Dermis microvascular lymphatic vessel endothelial cell (primary cell): ENCODE measurements at regions not wholly inside any gene's neighbourhood (a gene's known extent, or its start where the extent isn't known, plus 50 kb on each side); places are given as distances from the start of the nearest gene placed in this dataset.
"Not testable (repeated sequence)": the region's sequence is repeated elsewhere in the genome, so short reads cannot be mapped to it uniquely, and the experiment has no call there.

ENCODE experiments used
- DNase-seq, 2 donors: peaks; one replicate each; pipeline versions ENCODE4 v3.0.0 to v3.0.0-alpha.2; 2010; ENCODE audit warnings: low read depth in 2 of 2

DNA sequence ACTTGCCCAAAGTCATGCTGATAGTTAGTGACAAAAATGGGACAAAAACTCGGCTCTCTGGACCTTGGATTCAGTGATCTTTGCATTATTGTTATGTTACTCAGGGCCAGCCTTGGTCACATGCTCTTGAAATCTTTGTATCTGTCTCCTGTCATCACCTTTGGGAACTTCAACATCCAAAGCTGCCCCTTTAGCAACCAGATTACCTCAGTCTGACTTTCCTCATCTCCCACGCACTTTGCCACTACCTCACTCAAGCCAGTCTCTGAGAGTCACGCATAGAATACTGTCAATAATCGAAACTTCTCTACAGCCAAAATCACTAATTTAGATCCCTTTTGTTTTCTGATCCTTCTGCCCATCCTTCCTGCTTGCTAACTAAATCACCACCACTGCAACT lies 90.8 kb upstream of the DAAM1 start:
- no peak for DNase-seq

DNA sequence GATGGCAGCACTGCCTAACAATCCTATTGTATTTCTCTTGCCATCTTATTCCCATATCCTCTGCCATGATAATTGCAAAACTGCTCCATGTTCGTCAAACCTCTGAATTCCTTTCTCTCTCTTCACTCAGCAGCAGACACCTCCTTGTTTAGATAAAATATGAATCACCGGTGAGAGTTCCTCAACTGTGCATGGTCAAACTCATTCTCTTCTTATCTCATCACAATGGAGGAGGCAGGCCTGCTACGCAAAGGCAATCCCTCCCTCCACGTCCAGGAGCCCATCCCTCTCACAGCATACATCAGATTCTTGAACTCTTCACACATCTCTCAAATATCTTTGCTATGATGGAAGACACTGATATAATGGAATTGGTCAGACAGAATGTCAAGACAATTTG lies 90.1 kb upstream of the DAAM1 start:
- no peak for DNase-seq

DNA sequence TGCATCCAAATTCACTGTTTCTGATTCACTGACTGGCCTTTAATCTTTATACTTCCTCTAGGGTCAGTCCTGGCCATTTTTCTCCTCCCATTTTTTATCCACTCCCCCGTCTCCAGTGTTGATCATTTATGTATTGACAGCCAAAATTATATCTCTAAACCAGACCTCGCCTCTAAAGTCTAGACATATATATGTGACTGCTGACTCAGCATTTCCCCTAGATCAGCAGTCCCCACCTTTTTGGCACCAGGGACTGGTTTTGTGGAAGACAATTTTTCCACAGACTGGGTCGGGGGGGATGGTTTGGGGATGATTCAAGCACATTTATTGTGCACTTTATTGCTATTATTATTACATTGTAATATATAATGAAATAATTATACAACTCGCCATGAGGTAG lies 88.3 kb upstream of the DAAM1 start:
- no peak for DNase-seq

DNA sequence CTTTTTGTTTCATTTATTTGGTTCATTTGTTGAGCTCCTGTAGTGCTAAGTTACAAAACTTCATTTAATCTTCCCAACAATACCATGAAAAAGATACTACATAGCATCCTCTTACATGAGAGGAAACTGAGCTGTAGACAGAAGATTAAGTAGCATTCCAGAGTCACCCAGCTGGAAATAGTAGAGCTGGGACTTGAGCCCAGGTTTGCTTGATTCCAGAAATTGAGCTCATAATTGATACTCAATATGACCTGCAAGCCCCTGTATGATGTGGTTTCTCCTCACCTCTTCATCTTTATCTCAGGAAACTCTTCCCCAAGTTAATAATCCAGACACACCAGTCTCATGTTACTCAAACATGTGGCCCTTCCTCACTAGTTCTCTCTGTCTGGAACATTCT lies 87.0 kb upstream of the DAAM1 start:
- DNase-seq: no peak

DNA sequence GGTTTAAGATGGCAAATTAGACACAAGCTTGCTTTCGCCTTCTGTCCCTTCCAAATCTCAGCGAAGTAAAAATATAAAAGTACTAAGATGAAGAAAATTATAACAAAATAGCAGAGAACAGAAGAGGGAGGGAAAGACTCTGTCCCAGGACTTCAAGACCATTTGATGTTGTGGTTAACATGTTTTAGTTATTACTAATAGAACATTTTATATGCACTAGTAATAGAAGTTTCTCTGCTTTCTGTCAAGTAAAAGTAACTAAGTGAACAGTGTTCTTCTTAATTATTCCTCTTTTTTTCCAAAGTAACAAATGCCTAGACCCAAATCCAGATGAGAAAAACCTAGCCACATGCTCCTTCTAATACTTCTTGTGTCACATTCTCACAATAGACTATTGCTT lies 85.1 kb upstream of the DAAM1 start:
- DNase-seq: no peak

DNA sequence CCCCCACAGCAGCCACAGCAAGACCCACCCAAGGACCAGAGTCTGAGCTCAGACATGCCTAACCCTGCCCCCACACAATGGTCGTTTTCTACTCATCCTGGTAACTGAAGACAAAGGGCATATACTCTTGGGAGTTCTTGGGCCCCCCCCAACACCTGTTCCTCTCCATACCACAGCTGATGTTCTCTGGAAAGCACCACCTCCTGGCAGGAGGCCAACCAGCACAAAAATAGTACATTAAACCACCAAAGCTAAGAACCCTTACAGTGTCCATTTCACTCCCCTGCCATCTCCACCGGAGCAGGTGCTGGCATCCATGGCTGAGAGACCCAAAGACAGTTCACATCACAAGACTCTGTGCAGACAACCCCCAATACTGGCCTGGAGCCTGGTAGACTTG lies 80.6 kb upstream of the DAAM1 start:
- no peak for DNase-seq

DNA sequence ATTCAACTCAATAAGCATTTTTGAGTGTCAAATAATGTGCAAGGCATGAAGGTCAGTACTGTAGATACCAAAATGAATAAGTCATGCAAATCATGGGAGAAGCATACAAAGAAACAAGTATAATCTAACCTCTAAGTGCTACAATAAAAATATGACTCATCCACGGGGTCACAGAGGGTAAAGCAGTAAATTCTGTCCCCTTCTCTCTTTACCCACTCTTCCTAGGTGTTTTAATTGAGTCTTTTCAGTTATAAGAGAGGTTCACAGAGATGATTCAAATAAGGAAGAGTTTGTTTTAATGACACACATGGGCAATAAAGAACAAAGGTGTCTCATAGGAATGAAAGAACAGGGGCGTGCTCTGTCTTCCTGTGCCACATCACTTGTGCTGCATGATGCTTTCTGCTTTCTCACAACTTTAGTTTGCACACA lies 71.5 kb upstream of the DAAM1 start:
- DNase-seq: no peak

DNA sequence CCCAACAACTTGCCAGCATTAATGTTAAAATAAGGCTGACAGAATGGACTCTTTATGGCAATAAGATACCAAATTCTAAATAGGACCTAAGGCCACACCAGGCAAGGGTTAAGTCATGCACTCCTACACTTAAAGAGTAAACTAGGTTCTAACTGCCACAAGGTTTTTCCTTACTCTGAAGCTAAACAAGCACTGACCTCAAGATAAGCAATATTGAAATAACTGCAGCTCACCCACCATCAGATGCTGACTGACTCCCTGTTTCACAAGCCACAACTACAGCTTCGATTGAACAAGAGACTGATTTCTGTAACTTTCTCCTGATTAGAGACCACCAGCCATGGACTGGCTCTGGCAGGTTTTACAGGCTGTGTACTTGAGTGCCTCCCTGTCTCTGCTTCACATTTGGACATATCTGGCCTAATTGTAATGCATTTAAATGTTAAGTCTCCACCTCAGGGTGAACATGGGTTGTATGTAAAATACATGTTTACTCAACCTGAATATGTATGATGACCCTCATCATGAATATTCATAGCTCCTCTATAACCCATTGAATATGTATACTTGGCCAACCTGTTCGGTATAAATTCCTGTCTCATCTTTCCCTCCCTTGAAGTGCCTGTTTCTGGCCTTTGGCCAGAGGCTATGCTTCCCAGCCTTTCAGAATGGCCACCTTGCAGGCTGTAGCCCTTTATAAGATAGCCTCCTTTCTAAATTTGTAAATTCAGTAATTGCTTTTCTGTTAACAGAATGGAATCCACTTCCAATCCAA lies 70.5 kb upstream of the DAAM1 start:
- DNase-seq: no peak

DNA sequence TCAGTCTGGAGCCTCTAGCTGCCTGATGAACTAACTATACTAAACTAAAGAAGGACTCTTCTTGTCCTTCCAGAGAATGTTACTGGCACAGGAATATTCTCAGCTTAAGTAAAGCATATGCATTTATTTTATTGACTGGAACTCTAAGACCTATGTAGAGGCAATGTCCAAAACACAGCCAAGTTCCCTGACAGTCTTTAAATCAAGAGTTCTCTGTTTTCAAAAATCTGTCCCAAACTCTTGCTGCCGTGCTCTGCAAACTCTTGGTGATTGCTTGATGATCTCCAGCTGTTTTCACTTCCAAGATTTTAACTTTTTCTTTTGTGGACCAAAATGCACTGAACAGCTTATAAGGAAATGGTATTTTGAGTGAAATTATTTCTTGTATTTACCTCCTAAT lies 67.5 kb upstream of the DAAM1 start:
- no peak for DNase-seq

DNA sequence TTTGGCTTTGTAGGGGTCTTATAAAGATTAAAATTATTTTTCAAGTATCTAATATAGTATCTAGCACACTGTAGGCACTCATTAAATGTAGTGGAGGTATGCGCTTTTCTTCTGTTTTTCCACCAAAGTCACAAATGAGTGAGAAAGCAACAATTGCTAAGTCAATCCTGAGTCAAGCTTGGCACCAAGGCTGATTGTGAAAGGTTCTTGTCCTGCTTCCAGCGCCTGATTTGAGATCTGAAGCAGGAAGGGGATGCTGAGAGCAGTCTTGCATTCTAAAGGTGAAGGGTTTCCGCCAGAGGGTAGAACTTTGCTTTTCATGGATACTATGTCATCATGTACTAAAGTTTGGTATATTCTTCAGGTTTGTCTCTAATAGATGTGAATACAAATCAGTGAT lies 64.9 kb upstream of the DAAM1 start:
- DNase-seq: no peak

DNA sequence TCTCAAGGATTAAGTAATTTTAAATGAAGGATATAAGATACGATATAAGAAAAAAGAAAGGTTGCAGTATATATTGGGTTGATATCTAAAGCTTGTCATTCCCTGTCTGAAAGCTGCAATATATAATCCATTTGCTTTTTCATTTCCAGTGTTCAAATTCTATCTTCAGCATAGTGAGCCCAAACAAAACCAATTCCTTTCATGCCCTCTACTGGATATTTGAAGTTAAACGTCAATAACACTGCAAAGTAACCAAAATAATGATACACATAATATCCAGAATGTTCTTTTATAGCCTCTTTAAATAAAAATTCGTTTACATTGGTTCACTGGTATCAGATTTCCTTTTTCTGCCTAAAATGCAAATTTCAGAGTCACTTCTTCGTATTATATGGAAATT lies 64.5 kb upstream of the DAAM1 start:
- peak in 1 of 2 donors; percentile 3 for DNase-seq

DNA sequence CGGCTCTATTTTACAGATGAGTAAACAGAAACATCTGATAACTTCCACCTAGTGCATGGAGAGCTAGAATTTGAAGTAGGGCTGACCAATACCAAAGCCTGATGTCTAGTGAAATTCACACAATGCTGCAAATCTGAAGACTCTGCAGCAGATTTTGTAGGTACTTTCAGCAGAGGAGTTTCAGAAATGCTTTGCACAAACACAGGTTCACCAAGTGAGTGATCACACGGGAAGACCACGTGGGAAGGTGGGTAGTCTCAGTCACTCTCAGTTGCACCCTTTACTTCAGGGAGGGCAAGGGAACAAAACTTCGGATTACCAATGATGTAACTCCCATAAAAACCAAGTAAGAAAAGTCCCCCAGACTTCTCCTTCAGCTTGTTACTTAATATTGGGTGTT lies 63.3 kb upstream of the DAAM1 start:
- DNase-seq: no peak

DNA sequence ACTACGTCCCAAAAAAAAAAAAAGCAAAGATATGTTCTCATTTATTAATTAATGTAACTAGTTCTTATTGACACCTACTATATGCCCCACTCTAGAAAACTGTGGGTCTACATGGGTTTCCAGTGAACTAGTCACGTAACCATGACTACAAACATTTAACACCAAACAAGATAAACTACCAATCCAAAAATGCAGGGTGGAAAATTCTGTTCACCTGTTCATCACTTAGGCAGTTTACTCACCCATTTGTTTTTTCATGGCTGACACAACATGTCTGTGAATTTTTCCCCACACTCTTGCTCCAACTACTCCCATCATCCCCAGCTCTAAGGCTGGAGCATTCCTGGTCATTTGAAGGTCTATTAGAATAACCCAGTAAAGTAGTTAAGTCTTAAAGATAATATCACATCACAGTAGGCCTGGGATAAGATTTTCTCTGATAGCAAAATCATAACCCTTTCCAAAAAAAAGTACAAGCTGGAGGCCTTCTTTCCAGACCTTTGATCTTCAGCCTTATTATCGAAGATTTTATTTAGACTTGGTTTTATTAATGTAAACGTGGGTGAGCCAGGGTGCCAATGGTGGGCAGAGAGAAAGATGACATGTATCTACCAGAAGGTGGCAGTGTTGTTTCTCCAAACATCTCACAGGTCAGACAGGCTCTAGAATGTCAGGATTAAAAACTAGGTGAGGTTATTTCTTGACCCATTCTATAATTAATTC lies 61.6 kb upstream of the DAAM1 start:
- DNase-seq: peak; percentile 48 to 68

DNA sequence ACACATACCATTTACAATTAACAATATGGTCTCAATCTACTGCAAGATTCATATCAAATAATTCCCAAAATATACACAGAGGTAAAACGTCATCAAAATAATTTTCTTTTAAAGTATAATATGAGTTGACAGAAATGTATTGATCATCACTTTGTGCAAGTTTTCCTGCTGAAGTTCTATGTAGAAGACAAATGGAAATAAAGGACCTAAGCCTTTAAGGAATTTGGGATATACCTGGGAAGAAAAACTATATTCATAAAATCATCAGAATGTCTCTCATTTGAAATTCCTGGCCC lies 61.1 kb upstream of the DAAM1 start:
- no peak for DNase-seq

DNA sequence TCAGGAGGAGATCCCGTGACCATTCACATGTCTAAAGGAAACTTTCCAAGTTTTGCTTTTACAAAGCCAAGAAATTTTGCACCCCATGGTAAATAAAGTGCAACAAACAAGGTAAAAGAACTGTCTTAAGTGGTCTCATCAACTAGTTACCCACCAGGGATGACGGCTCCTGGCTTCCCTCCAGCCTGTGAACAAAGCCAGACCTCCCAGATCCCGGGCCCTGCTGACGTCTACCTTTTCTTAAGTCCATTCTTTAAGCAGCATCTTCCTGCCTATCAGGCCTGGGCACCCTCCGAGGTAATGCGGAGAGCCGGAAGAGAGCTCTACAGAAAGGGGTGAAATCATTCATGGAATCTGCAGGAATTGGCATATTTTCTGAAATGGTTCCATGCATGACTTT lies 58.0 kb upstream of the DAAM1 start:
- no peak for DNase-seq

DNA sequence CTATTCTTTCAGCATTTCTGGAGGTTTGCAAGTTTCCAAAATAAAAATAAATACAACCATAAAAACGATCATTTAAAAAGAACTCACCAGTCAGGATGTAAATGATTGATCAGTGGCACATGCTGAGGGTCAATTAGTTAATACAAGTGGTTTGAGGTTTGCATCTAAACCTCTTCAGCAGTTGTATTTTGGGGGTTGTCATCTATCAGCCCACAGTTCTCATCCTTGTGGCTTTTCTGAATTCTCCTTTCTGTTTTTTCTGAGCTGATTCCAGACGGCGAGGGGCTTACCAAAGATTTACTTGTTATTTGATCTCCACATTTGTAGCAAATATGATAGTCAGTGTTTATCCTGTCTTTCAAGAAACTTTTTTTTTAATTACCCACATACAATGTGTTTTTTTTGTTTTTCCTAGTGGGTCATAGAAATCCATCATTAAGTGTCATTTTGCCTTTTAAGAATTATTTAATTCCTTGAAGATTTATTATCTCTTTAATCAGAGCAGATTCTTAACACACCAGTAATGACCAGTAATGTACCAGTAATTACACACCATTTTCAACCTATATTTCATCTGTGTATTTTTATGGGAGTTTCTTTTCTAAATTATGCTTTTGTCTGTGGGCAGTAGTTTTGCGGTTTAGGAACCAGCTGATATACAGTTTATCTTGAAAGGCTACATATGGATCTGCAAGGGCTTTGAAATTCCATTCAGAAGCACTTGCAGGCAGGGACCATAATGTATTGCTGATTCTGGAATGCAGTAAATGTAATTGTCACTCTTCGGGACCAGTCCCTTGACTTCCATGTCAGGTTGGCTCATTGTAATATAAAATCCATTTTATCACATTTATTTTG lies 56.3 kb upstream of the DAAM1 start:
- DNase-seq: no peak

DNA sequence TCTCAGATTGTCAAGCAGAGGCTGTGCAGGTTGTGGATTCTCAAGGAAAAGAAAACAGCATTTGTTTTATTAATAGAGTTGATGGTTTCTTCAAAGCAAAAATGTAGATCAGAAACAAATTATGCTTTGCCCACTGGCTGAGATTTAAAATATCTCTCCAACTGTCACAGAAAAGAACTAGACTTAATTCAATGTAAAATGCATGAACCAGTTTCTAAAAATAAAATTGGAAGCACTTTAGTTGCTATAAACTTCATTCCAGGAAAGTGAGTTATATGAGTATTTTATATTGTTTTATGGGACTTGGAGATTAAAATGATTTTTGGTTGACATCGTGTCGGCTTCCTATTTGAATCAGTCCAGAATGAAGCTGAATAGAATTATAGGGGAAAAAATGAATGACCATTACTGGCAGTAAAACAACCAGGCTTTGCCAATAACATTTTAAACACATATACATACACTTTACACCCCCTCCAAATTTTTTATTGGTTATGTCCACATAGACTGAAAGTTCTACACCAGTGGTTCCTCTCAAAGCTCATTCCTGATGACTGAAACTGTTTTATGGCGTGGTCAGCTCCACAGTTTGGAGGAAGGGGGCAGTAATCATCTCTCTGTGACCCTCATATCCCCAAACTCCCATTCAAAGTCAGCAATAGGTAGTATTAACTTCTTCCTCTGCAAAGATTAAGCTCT lies 55.5 kb upstream of the DAAM1 start:
- peak in 1 of 2 donors; percentile 25 for DNase-seq

DNA sequence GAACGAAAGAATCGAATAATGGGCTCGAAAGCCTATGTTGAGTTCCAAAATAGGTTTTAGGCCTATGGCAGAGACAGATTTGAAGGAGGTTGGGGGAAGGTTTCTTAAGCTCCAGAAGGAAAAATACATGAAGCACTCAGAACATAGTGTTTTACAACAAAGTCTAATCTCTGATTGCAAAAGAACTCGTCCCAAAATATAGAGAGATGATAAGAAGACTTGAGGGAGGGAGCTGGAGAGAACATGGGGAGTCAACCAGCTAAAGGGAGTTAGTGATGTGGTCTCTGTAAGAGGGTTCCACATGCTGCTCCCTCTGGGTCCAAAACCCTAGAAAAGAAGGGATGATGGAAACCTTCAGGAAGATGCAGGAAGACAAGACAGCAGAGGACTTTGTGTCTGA lies 54.8 kb upstream of the DAAM1 start:
- no peak for DNase-seq

DNA sequence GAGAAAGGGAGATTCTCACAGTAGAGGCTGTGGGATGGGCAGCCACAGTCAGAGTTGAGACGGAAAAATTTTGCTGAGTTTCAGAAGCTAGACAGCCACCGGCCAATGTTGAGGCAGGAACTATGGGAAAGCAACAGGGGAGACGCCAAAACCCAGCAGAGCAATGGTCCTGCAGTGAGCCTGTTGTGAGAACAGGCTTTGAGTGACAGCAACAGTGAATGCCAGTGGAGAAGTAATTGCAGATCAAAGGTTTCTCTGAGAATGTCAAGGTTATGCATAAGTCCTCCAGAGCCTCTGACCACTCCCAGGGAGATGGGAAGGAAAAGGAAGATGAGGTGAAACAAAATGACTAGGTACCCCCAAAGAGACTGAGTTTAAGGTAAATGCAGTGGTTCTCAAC lies 54.2 kb upstream of the DAAM1 start:
- DNase-seq: no peak

DNA sequence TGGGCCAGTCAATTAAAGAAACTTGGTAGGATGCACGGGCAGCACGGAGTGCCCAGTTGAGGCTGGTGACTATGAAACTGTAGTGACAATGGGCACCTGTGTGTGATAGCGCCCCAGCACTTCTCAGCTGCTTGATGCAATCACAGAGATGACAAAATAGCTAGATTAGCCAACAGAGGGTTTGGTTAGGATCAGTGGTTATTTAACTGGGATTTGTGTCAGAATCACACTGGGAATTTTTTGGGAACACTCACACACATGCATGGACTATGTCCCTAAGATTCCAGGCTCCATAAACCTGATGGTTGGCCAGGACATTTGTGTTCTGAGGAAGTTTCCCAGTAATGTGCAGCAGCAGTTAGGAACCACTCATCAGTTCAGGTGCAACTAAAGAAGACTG lies 51.2 kb upstream of the DAAM1 start:
- no peak for DNase-seq

DNA sequence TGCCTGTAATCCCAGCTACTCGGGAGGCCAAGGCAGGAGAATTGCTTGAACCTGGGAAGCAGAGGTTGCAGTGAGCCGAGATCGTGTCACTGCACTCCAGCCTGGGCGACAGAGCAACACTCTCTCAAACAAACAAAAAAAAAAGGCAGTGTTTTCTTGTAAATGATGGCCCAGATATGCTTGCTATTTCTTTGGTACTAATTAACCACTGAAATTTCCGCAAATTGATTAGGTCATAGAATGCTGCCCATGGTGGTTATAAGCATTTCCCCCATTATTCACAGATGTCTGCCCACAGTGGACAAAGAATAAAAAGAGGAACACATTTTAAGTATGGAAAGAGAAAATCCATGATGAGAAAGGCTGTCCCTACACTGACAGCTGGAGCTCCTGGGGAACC lies 49.9 kb upstream of the DAAM1 start:
- not testable (repeated sequence) for DNase-seq
